ENCODE measurements at regions not wholly inside any gene's neighbourhood (a gene's known extent, or its start where the extent isn't known, plus 50 kb on each side); places are given as distances from the start of the nearest gene placed in this dataset.

GRCh38 chr13:74979703-74980102, 502.3 kb downstream of the TBC1D4 start:
- DNase-seq (ENCODE audit: extremely low spot score), result no peak
- Histone ChIP-seq H3K36me3 (no peaks in the 10 kb centered on the region), H3K27ac (replicated peaks in 1 of 4) (no peak overlapping the region), H3K9me3 (no peaks in the 10 kb centered on the region), H3K4me3 (no peak overlapping the region), H3K4me1 (no peaks in the 10 kb centered on the region), H3K27me3 (no peaks in the 10 kb centered on the region)
- intact Hi-C loops (cut with DNase I), result no loop called here
- TF ChIP-seq POLR2A (IDR thresholded peaks at IDR 0.05; ENCODE audit: low read depth) (no peak), EP300 (IDR thresholded peaks at IDR 0.05) (no peak), CTCF (IDR thresholded peaks at IDR 0.05) (no peak), POLR2AphosphoS5 (IDR thresholded peaks at IDR 0.05) (no peak)
- WGBS, result 76% methylated on average over 2 of the region's 2 CpGs

- TF ChIP-seq CTCF (IDR thresholded peaks at IDR 0.05), result no peak
- no peak for TF ChIP-seq POLR2AphosphoS5 (IDR thresholded peaks at IDR 0.05)
- TF ChIP-seq POLR2A (IDR thresholded peaks at IDR 0.05; ENCODE audit: low read depth), result no peak
- Histone ChIP-seq H3K9me3 (no peaks in the 10 kb centered on the region), H3K27ac (replicated peaks in 1 of 4) (no peak overlapping the region), H3K27me3 (no peaks in the 10 kb centered on the region), H3K4me3 (no peak overlapping the region), H3K36me3 (no peaks in the 10 kb centered on the region), H3K4me1 (no peaks in the 10 kb centered on the region)
- 92% methylated on average over 6 of the region's 6 CpGs for WGBS
- intact Hi-C loops (cut with DNase I), result no loop called here
- no peak for DNase-seq (ENCODE audit: extremely low spot score)
These were observed 503.4 kb downstream of the TBC1D4 start for GRCh38 chr13:74978591-74978990.

- TF ChIP-seq CTCF (IDR thresholded peaks at IDR 0.05) (no peak), POLR2AphosphoS5 (IDR thresholded peaks at IDR 0.05) (no peak), EP300 (IDR thresholded peaks at IDR 0.05) (no peak), POLR2A (IDR thresholded peaks at IDR 0.05; ENCODE audit: low read depth) (no peak)
- Histone ChIP-seq H3K9me3 (no peaks in the 10 kb centered on the region), H3K36me3 (no peaks in the 10 kb centered on the region), H3K4me3 (no peak overlapping the region), H3K4me1 (no peaks in the 10 kb centered on the region), H3K27me3 (no peaks in the 10 kb centered on the region), H3K27ac (replicated peaks in 1 of 4) (no peak overlapping the region)
- no peak for DNase-seq (ENCODE audit: extremely low spot score)
- intact Hi-C loops (cut with DNase I), result no loop called here
- 83% methylated on average over 1 of the region's 1 CpG for WGBS
These were observed 504.5 kb downstream of the TBC1D4 start for GRCh38 chr13:74977498-74977897.

GRCh38 chr13:74975111-74975510, 506.9 kb downstream of the TBC1D4 start:
- no peak overlapping the region for H3K4me3 ChIP-seq
- no peaks in the 10 kb centered on the region for H3K36me3 ChIP-seq
- no peaks in the 10 kb centered on the region for H3K27me3 ChIP-seq
- intact Hi-C loops (cut with DNase I), result no loop called here
- H3K4me1 ChIP-seq, result no peaks in the 10 kb centered on the region
- no peak for DNase-seq (ENCODE audit: extremely low spot score)
- no peak overlapping the region for H3K27ac ChIP-seq (replicated peaks in 1 of 4)
- no peaks in the 10 kb centered on the region for H3K9me3 ChIP-seq
- 58% methylated on average over 2 of the region's 2 CpGs for WGBS
- TF ChIP-seq POLR2AphosphoS5 (IDR thresholded peaks at IDR 0.05) (no peak), POLR2A (IDR thresholded peaks at IDR 0.05; ENCODE audit: low read depth) (no peak), CTCF (IDR thresholded peaks at IDR 0.05) (no peak), EP300 (IDR thresholded peaks at IDR 0.05) (no peak)
